GM12872 (cell line): ENCODE measurements at regions not wholly inside any gene's neighbourhood (a gene's known extent, or its start where the extent isn't known, plus 50 kb on each side); places are given as distances from the start of the nearest gene placed in this dataset.

Experiments
- TF ChIP-seq, protein P1 (sequence below): IDR thresholded peaks from 3 replicates; pipeline ENCODE4 v1.5.1; 2011; ENCODE audit warnings: low read depth, mild to moderate bottlenecking, low read length, moderate library complexity; ENCODE audit not compliant: insufficient read depth

DNA sequence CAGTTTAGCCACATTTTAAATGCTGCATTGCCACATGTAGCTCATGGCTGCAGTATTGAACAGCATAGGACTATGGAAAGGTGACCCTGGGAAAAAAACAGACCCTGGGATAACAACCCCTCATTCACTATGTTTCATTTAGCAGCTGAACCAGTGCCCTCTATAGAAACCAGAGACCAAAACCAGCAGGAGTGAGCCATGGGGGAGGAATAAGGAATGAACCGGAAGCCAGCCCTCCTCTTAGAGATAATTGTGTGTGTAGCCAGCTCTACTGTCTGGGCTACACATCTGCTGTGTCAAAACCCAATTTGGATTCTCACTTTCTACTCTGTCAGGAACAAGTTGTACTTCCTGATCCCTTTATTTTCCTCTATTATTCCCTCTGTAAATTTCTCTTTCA is 158.5 kb upstream of the S100G start:
- TF ChIP-seq, protein P1, sequence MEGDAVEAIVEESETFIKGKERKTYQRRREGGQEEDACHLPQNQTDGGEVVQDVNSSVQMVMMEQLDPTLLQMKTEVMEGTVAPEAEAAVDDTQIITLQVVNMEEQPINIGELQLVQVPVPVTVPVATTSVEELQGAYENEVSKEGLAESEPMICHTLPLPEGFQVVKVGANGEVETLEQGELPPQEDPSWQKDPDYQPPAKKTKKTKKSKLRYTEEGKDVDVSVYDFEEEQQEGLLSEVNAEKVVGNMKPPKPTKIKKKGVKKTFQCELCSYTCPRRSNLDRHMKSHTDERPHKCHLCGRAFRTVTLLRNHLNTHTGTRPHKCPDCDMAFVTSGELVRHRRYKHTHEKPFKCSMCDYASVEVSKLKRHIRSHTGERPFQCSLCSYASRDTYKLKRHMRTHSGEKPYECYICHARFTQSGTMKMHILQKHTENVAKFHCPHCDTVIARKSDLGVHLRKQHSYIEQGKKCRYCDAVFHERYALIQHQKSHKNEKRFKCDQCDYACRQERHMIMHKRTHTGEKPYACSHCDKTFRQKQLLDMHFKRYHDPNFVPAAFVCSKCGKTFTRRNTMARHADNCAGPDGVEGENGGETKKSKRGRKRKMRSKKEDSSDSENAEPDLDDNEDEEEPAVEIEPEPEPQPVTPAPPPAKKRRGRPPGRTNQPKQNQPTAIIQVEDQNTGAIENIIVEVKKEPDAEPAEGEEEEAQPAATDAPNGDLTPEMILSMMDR = no peak

DNA sequence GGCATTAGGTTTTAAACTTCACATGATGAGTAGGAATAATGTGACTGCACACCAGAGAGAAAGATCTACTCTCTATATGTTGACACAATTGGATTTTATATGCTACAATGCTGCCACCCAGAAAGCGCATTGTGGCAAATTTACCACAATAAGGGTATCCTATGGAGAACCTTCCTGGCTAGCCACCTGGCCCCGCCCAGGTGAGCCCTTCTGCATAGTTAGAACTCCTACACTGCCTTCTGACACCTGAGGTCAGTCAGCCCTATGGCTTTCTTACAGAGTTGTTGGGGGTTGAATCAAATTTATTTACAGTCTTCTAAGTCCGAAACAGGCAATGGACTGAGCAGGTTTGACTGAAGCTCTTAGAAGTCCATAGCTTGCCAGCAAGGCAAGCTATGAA is 153.8 kb upstream of the S100G start:
- TF ChIP-seq, protein P1 = no peak

DNA sequence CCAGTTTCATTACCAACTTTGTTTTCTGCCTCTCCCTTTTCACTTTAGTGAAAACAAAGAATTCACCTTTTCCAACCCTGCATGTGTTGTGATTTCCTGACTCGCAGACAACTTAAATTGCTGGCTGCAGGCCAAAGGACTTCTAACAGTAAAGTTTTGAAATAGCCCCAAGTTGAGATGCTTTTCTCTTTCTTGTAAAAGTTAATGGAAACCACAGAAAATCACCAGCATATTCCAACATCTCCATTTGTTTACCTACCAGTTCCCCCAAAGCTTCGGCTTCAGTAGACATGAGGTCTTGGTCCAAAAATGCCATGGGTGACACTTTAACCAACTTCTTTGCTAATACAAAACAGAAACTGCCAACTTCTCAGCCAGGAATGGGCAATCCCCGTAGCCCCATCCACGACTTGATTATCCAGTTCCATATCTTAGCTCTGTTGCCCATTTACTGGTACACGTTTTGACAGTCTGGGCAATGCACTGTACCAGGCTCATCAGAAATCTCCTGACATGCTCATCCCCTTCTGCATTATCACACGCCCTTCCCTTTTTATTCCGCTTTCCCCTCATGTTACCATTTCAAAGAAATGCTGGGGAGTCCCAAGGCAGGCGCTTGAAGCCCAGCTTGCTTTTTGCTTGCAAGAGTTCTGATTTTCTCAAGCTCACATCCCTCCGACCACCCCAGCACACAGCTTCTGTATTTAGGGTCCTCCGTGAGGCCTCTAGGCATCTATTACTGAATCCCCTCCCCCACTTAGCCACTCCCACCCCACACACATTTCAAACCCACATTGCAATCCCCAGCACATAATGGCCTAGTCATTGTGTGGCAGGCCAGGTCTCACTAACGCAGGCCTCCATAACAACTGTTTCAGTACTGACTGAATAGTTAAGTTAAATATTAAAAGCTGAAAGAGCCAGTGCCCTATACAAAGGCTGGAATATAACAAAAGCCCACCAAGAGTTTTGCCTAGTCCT is 137.9 kb upstream of the S100G start:
- TF ChIP-seq, protein P1 = no peak

DNA sequence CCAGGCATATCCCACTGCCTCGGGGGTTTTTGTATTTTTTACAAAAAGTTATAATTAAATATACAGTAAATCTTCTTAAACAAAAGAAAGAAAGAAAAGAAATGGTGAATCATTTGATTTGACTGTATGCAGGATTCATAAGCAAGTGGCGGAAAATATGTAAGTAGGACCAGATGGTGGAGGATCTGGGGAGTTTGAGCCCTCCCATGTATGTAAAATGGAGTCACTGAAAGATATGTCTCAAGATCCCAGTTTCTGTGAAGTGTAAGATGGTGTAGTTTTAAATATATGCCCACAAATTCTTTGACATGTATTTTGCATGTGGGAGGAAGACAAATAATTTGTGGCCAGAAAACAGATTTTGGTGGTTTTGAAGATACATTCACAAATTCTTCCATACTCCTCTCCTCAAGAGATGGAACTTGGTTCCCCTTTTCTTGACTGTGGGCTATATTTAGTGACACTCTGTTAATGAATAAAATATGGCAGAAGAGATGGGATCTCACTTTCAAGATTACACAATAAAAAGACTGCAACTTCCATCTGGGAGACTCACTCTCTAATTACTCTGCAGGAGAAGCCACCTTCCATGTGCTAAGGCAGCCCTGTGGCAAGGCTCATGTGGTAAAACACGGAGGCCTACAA is 133.6 kb upstream of the S100G start:
- TF ChIP-seq, protein P1 = no peak

DNA sequence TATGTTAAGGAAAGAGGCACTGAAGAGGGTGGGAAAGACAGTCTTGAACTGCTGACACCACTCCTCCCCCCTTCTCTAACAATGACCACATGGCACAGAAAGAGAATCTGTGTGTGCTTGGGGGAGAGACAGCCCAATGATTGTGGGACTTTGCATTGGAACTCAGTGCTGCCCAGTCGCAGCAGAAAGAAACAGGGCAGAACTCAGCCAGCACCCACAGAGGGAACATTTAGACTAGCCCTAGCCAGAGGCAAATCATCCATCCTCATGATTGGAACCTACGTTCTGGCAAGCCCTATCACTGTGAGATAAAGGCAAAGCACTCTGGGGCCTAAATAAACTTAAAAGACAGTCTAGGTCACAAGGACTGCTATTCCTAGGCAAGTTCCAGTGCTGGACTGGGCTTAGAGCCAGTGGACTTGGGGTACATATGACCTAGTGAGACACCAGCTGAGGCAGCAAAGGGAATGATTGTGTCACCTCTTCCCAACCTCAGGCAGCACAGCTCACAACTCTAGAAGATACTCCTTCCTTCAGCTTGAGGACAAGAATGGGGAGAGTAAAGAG is 132.8 kb upstream of the S100G start:
- TF ChIP-seq, protein P1 = no peak

DNA sequence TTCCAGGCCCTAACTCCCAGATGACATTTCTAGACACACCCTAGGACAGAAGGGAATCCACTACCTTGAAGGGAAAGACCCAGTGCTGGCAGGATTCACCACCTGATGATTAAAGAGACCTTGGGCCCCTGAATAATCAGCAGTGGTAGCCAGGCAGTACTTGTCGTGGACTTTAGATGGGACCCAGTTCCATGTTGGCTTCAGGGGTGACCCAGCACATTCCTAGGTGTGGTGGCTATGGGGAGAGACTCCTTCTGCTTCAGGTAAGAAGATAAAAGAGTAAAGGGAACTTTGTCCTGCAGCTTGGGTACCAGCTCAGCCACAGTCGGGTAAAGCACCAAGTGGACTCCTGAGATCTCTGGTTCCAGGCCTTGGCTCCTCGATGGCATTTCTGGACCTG is 131.8 kb upstream of the S100G start:
- TF ChIP-seq, protein P1 = no peak

DNA sequence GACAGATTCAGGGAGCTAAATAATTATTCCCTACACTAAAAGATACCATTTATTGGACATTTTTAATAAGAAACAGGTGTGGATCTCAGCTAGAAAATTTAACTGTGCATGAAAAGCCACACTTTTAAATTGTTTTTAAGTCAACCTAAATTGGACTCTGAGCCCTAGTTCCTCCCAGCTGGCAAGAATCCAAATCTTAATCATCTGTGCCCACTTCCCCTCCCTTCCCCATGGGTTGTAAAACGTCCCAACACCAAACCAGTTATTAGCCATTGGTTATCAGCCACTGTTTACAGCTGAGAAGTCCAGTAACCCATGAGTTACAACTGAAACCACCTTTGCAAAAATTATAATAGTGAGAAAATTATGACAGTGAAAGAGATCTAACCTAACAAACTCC is 125.6 kb upstream of the S100G start:
- TF ChIP-seq, protein P1 = no peak
